IMR-90 (cell line): ENCODE measurements at regions not wholly inside any gene's neighbourhood (a gene's known extent, or its start where the extent isn't known, plus 50 kb on each side); places are given as distances from the start of the nearest gene placed in this dataset.

Experiments used
- ATAC-seq: fragments of 200-7000 bp; cut with Tn5 transposase; 2 replicates; pipeline ENCODE4 v1.9.1; 2020; ENCODE audit warnings: low read depth, mild to moderate bottlenecking, moderate library complexity
- BruUV-seq: library from RNA; stranded (reverse); fragments of 400-500 nt; replicated peaks from 2 replicates; lab custom pipeline; 2021; lab: Mats Ljungman, UMichigan
- CTCF ChIA-PET: fragments of 300-600 bp; formaldehyde crosslinking; extraction: SDS; loops from one replicate; lab custom pipeline; 2021; ENCODE audit warnings: antibody characterized with exemption; lab: Yijun Ruan, JAX
- POLR2A ChIA-PET: fragments of 300-600 bp; sonication (Branson Sonifier 250); formaldehyde crosslinking; loops from one replicate; lab custom pipeline; 2022; ENCODE audit warnings: antibody characterized with exemption; ENCODE audit not compliant: unreplicated experiment; lab: Charles Lee
- DNase-seq: peaks from one replicate; pipeline ENCODE4 v3.0.0; 2013
- H2AFZ ChIP-seq: replicated peaks from 2 replicates; pipeline ENCODE3; 2013; ENCODE audit warnings: low read length, mild to moderate bottlenecking; ENCODE audit not compliant: poor library complexity
- H2AK5ac ChIP-seq: 2 replicates; pipeline ENCODE4 v1.6.1; 2013; ENCODE audit warnings: low read depth, low read length, inconsistent platforms
- H2AK9ac ChIP-seq: replicated peaks from 2 replicates; pipeline ENCODE3; 2013; ENCODE audit warnings: mild to moderate bottlenecking, low read depth, low read length, moderate library complexity; ENCODE audit not compliant: poor library complexity
- H2BK120ac ChIP-seq: 2 replicates; pipeline ENCODE4 v1.6.1; 2013; ENCODE audit warnings: low read depth, low read length, inconsistent platforms
- H2BK15ac ChIP-seq: 3 replicates; pipeline ENCODE4 v1.6.1; 2013; ENCODE audit warnings: low read depth, low read length, inconsistent platforms
- H2BK20ac ChIP-seq: 2 replicates; pipeline ENCODE4 v1.6.1; 2013; ENCODE audit warnings: low read depth, mild to moderate bottlenecking, inconsistent platforms, low read length, moderate library complexity
- H2BK5ac ChIP-seq: 2 replicates; pipeline ENCODE4 v1.6.1; 2013; ENCODE audit warnings: mild to moderate bottlenecking, low read depth, low read length, inconsistent platforms; ENCODE audit not compliant: poor library complexity, severe bottlenecking
- H3K14ac ChIP-seq: replicated peaks from 2 replicates; pipeline ENCODE4 v1.6.1; 2013; ENCODE audit warnings: low read depth, low read length, inconsistent platforms
- H3K18ac ChIP-seq: 2 replicates; pipeline ENCODE4 v1.6.1; 2013; ENCODE audit warnings: low read depth, low read length, control low read depth
- H3K23ac ChIP-seq: 2 replicates; pipeline ENCODE4 v1.6.1; 2013; ENCODE audit warnings: low read depth, low read length, inconsistent platforms
- H3K27ac ChIP-seq: 2 replicates; pipeline ENCODE4 v1.5.1; 2013; ENCODE audit warnings: mild to moderate bottlenecking, control low read depth, low read length; ENCODE audit not compliant: insufficient read depth
- H3K27me3 ChIP-seq: 2 replicates; pipeline ENCODE4 v1.6.1; 2013; ENCODE audit warnings: low read length; ENCODE audit not compliant: control insufficient read depth, insufficient read depth
- H3K36me3 ChIP-seq: 2 replicates; pipeline ENCODE4 v1.6.1; 2013; ENCODE audit warnings: low read length, mixed read lengths; ENCODE audit not compliant: control insufficient read depth, insufficient read depth
- H3K4ac ChIP-seq: 2 replicates; pipeline ENCODE4 v1.6.1; 2013; ENCODE audit warnings: low read depth, low read length, inconsistent platforms
- H3K4me1 ChIP-seq: 2 replicates; pipeline ENCODE4 v1.6.1; 2013; ENCODE audit warnings: low read length, mixed read lengths; ENCODE audit not compliant: control insufficient read depth, insufficient read depth
- H3K4me2 ChIP-seq: 2 replicates; pipeline ENCODE4 v1.6.1; 2013; ENCODE audit warnings: low read depth, mild to moderate bottlenecking, control low read depth, low read length, moderate library complexity
- H3K4me3 ChIP-seq: 2 replicates; pipeline ENCODE4 v1.5.1; 2013; ENCODE audit warnings: low read depth, mild to moderate bottlenecking, control low read depth, low read length, moderate library complexity; ENCODE audit not compliant: insufficient read depth
- H3K56ac ChIP-seq: 2 replicates; pipeline ENCODE4 v1.6.1; 2013; ENCODE audit warnings: low read length, inconsistent platforms; ENCODE audit not compliant: insufficient read depth; ENCODE audit errors: extremely low read depth
- H3K79me1 ChIP-seq, 2 experiments: 2 replicates each; pipeline ENCODE4 v1.6.1; 2013; ENCODE audit warnings: low read length in 2 of 2, inconsistent platforms in 1 of 2, low read depth in 1 of 2
- H3K9ac ChIP-seq: 2 replicates; pipeline ENCODE4 v1.6.1; 2013; ENCODE audit warnings: low read depth, low read length, control low read depth
- H3K9me1 ChIP-seq: 2 replicates; pipeline ENCODE4 v1.6.1; 2013; ENCODE audit warnings: low read length, inconsistent platforms; ENCODE audit not compliant: insufficient read depth
- H3K9me3 ChIP-seq: 2 replicates; pipeline ENCODE4 v1.6.1; 2013; ENCODE audit warnings: low read length; ENCODE audit not compliant: control insufficient read depth, insufficient read depth
- H4K20me1 ChIP-seq: 2 replicates; pipeline ENCODE4 v1.6.1; 2013; ENCODE audit warnings: low read length, inconsistent platforms; ENCODE audit not compliant: insufficient read depth
- H4K5ac ChIP-seq: 2 replicates; pipeline ENCODE4 v1.6.1; 2013; ENCODE audit warnings: mild to moderate bottlenecking, low read depth, low read length, control low read depth
- H4K8ac ChIP-seq, 2 experiments: 2 replicates each; pipeline ENCODE4 v1.6.1; 2013; ENCODE audit warnings: low read depth in 2 of 2, low read length in 2 of 2, control low read depth in 1 of 2, inconsistent platforms in 1 of 2
- H4K91ac ChIP-seq: 2 replicates; pipeline ENCODE4 v1.6.1; 2013; ENCODE audit warnings: low read depth, low read length, inconsistent platforms; ENCODE audit not compliant: insufficient read depth
- ELK1 ChIP-seq: fragments of 150-350 bp; IDR thresholded peaks from 2 replicates; pipeline ENCODE4 v1.6.1; 2016; ENCODE audit warnings: low read depth, mild to moderate bottlenecking, low read length, moderate library complexity, borderline replicate concordance
- MAZ ChIP-seq: IDR thresholded peaks from 2 replicates; pipeline ENCODE4 v1.6.1; 2012; ENCODE audit warnings: low read depth, mild to moderate bottlenecking, low read length, improper control_type of control experiment, moderate library complexity, borderline replicate concordance
- NFE2L2 ChIP-seq: fragments of 150-350 bp; IDR thresholded peaks from 2 replicates; pipeline ENCODE4 v1.6.1; 2016; ENCODE audit warnings: low read depth, mild to moderate bottlenecking, low read length
- POLR2A ChIP-seq: IDR thresholded peaks from 2 replicates; pipeline ENCODE4 v1.6.1; 2012; ENCODE audit warnings: mild to moderate bottlenecking, low read depth, low read length
- RFX5 ChIP-seq: IDR thresholded peaks from 2 replicates; pipeline ENCODE4 v1.8.0; 2012; ENCODE audit warnings: low read depth, mild to moderate bottlenecking, low read length, moderate library complexity
- SMC3 ChIP-seq: fragments of 150-350 bp; IDR thresholded peaks from 2 replicates; pipeline ENCODE4 v1.6.1; 2016; ENCODE audit warnings: low read depth, mild to moderate bottlenecking, antibody characterized with exemption, low read length, moderate library complexity
- WGBS, 2 experiments: methylation state at CpG; one replicate each; pipeline versions ENCODE4 v1.1.5 to v1.1.7; 2013; ENCODE audit warnings: missing lambda C conversion rate in 2 of 2; ENCODE audit not compliant: insufficient read length in 1 of 2; ENCODE audit errors: extremely low coverage in 2 of 2; 5-methylcytosine and 5-hydroxymethylcytosine counted together
- dilution Hi-C: fragments of 300-500 bp; cut with HindIII; formaldehyde crosslinking; loops from one replicate; pipeline ENCODE4 v1.14.3; 2018; ENCODE audit warnings: low sequenced_read_pairs; ENCODE audit not compliant: unreplicated experiment
- in situ Hi-C: fragments of 300-500 bp; cut with MboI; formaldehyde crosslinking; loops from 3 replicates; pipeline ENCODE4 v1.14.3; 2019; ENCODE audit warnings: low sequenced_read_pairs, inconsistent platforms, mixed read lengths
- intact Hi-C: fragments of 100-400 bp; cut with micrococcal nuclease; formaldehyde crosslinking; loops from 2 replicates; pipeline ENCODE4 v1.10.0; 2022

- POLR2A ChIA-PET, result no interaction called here
Observed at GRCh38 chrX:20593836-20594235, 327.1 kb upstream of the RPS6KA3 start.

More at GRCh38 chrX:20593836-20594235, 327.1 kb upstream of the RPS6KA3 start:
- BruUV-seq, result no TSS peak
- in situ Hi-C loops, result no loop called here
- H3K9ac ChIP-seq, result no peak overlapping the region
- no CpG with 5 or more reads among the region's 2 CpGs for WGBS, 2 experiments
- H3K4me1 ChIP-seq, result no peaks in the 10 kb centered on the region
- dilution Hi-C loops, result no loop called here
- DNase-seq (no peak), ATAC-seq (no peak)
- no peak overlapping the region for H3K27ac ChIP-seq
- no peak overlapping the region for H3K4me2 ChIP-seq
- H3K4ac ChIP-seq, result no peak overlapping the region
- no peak overlapping the region for H3K18ac ChIP-seq
- H2AFZ ChIP-seq, result no peak overlapping the region
- no peak overlapping the region for H3K4me3 ChIP-seq
- H4K91ac ChIP-seq, result no peak overlapping the region
- CTCF ChIA-PET, result no interaction called here
- no peak overlapping the region for H2AK5ac ChIP-seq
- H2BK15ac ChIP-seq, result no peak overlapping the region
- no peak overlapping the region for H2BK120ac ChIP-seq
- H4K5ac ChIP-seq, result no peak overlapping the region
- no peaks in the 10 kb centered on the region for H4K20me1 ChIP-seq
- H2BK5ac ChIP-seq, result no peak overlapping the region
- no peak overlapping the region for H2BK20ac ChIP-seq
- no peak overlapping the region for H4K8ac ChIP-seq
- H3K9me3 ChIP-seq, result no peaks in the 10 kb centered on the region
- no peak overlapping the region for H2AK9ac ChIP-seq
- no peaks in the 10 kb centered on the region for H3K9me1 ChIP-seq
- H3K79me1 ChIP-seq, result no peaks in the 10 kb centered on the region
- intact Hi-C loops, result no loop called here
- TF ChIP-seq NFE2L2 (no peak), ELK1 (no peak), POLR2A (no peak), RFX5 (no peak), SMC3 (no peak), MAZ (no peak)
- no peaks in the 10 kb centered on the region for H3K27me3 ChIP-seq
- no peaks in the 10 kb centered on the region for H3K36me3 ChIP-seq
- no peak overlapping the region for H3K14ac ChIP-seq
- no peak overlapping the region for H3K23ac ChIP-seq
- no peak overlapping the region for H3K56ac ChIP-seq
